Loucy (cell line): ENCODE measurements at regions not wholly inside any gene's neighbourhood (a gene's known extent, or its start where the extent isn't known, plus 50 kb on each side); places are given as distances from the start of the nearest gene placed in this dataset.
"Not testable (repeated sequence)": the region's sequence is repeated elsewhere in the genome, so short reads cannot be mapped to it uniquely, and the experiment has no call there.

Experiments used
- H2AFZ ChIP-seq: fragments of 200-600 bp; sonication (generic); 2 replicates; pipeline ENCODE4 v1.6.0; 2016; ENCODE audit warnings: antibody characterized with exemption, mild to moderate bottlenecking, low read length, moderate library complexity
- H3F3A ChIP-seq: fragments of 200-600 bp; 2 replicates; pipeline ENCODE4 v1.6.0; 2016; ENCODE audit warnings: antibody characterized with exemption, low read depth, mild to moderate bottlenecking
- H3K27me3 ChIP-seq: fragments of 200-600 bp; sonication (generic); 2 replicates; pipeline ENCODE4 v1.6.1; 2014; ENCODE audit warnings: low read length, mild to moderate bottlenecking; ENCODE audit not compliant: insufficient read depth, poor library complexity, severe bottlenecking
- H3K36me3 ChIP-seq: fragments of 200-600 bp; sonication (generic); 2 replicates; pipeline ENCODE4 v1.6.1; 2016; ENCODE audit warnings: low read length; ENCODE audit not compliant: insufficient read depth
- H3K4me1 ChIP-seq: fragments of 200-600 bp; sonication (generic); 2 replicates; pipeline ENCODE4 v1.5.1; 2014; ENCODE audit warnings: low read length, mild to moderate bottlenecking; ENCODE audit not compliant: insufficient read depth, poor library complexity, severe bottlenecking
- H3K4me2 ChIP-seq: fragments of 200-600 bp; sonication (generic); 2 replicates; pipeline ENCODE4 v1.6.0; 2014; ENCODE audit warnings: antibody characterized with exemption, low read length, low read depth, mild to moderate bottlenecking; ENCODE audit not compliant: poor library complexity, severe bottlenecking
- H3K4me3 ChIP-seq: fragments of 200-600 bp; sonication (generic); 2 replicates; pipeline ENCODE4 v1.5.1; 2014; ENCODE audit warnings: low read length, mild to moderate bottlenecking, mixed read lengths; ENCODE audit not compliant: poor library complexity, severe bottlenecking
- H3K79me2 ChIP-seq: fragments of 200-600 bp; sonication (generic); 2 replicates; pipeline ENCODE4 v1.6.1; 2014; ENCODE audit warnings: low read length; ENCODE audit not compliant: insufficient read depth
- H3K9ac ChIP-seq: fragments of 200-600 bp; sonication (generic); 2 replicates; pipeline ENCODE4 v1.6.0; 2014; ENCODE audit warnings: mild to moderate bottlenecking, low read depth, low read length, moderate library complexity; ENCODE audit not compliant: poor library complexity, severe bottlenecking
- H3K9me2 ChIP-seq: fragments of 200-600 bp; sonication (generic); replicated peaks from 2 replicates; pipeline ENCODE4 v1.6.1; 2016; ENCODE audit warnings: low read depth, low read length, mixed read lengths
- H3K9me3 ChIP-seq: fragments of 200-600 bp; sonication (generic); 2 replicates; pipeline ENCODE4 v1.6.1; 2014; ENCODE audit warnings: mild to moderate bottlenecking, antibody characterized with exemption, low read length, low read depth; ENCODE audit not compliant: insufficient read depth
- H4K20me1 ChIP-seq: fragments of 200-600 bp; sonication (generic); 2 replicates; pipeline ENCODE4 v1.6.0; 2014; ENCODE audit warnings: antibody characterized with exemption, low read length, mild to moderate bottlenecking; ENCODE audit not compliant: insufficient read depth, poor library complexity, severe bottlenecking
- CTCF ChIP-seq: fragments of 200-600 bp; sonication (generic); conservative IDR thresholded peaks from 2 replicates; pipeline ENCODE4 v1.5.1; 2014; ENCODE audit warnings: mild to moderate bottlenecking, antibody characterized with exemption, low read length
- EZH2phosphoT487 ChIP-seq: fragments of 200-600 bp; IDR thresholded peaks from 2 replicates; pipeline ENCODE4 v1.6.1; 2018; ENCODE audit warnings: antibody characterized with exemption, mild to moderate bottlenecking, moderate library complexity, borderline replicate concordance

GRCh38 chr18:58808349-58808748, 56.3 kb upstream of the ZNF532 start:
- H3K4me2 ChIP-seq = no peak overlapping the region
- no peak for TF ChIP-seq EZH2phosphoT487
- no peak for TF ChIP-seq CTCF

GRCh38 chr18:58811859-58812258, 52.8 kb upstream of the ZNF532 start:
- H4K20me1 ChIP-seq, H3K9ac ChIP-seq, H3K9me3 ChIP-seq, H3F3A ChIP-seq, H3K4me2 ChIP-seq, H3K36me3 ChIP-seq, H3K4me3 ChIP-seq, H3K79me2 ChIP-seq, H3K9me2 ChIP-seq, H2AFZ ChIP-seq, H3K4me1 ChIP-seq: not testable (repeated sequence)
- peaks cover 77% of the 10 kb centered on the region for H3K27me3 ChIP-seq

More at GRCh38 chr18:58808349-58808748, 56.3 kb upstream of the ZNF532 start:
- H3K36me3 ChIP-seq = no peaks in the 10 kb centered on the region
- no peaks in the 10 kb centered on the region for H3F3A ChIP-seq
- H2AFZ ChIP-seq = no peak overlapping the region
- H3K9ac ChIP-seq = no peak overlapping the region
- H4K20me1 ChIP-seq = no peaks in the 10 kb centered on the region
- H3K9me3 ChIP-seq = no peaks in the 10 kb centered on the region
- H3K4me1 ChIP-seq = no peaks in the 10 kb centered on the region
- H3K27me3 ChIP-seq = peaks cover 43% of the 10 kb centered on the region
- no peak overlapping the region for H3K4me3 ChIP-seq
- H3K9me2 ChIP-seq = no peaks in the 10 kb centered on the region
- no peaks in the 10 kb centered on the region for H3K79me2 ChIP-seq

GRCh38 chr18:58813105-58813504, 51.6 kb upstream of the ZNF532 start:
- H3K9me3 ChIP-seq = no peaks in the 10 kb centered on the region
- peaks cover 83% of the 10 kb centered on the region for H3K27me3 ChIP-seq
- H3K4me2 ChIP-seq = no peak overlapping the region
- H3K9ac ChIP-seq = no peak overlapping the region
- H4K20me1 ChIP-seq = no peaks in the 10 kb centered on the region
- no peak overlapping the region for H3K4me3 ChIP-seq
- H2AFZ ChIP-seq = no peak overlapping the region
- no peaks in the 10 kb centered on the region for H3K36me3 ChIP-seq
- no peaks in the 10 kb centered on the region for H3K9me2 ChIP-seq
- no peaks in the 10 kb centered on the region for H3F3A ChIP-seq
- no peak for TF ChIP-seq CTCF
- no peak for TF ChIP-seq EZH2phosphoT487
- H3K79me2 ChIP-seq = no peaks in the 10 kb centered on the region
- H3K4me1 ChIP-seq = no peaks in the 10 kb centered on the region

- Histone ChIP-seq H3F3A (no peaks in the 10 kb centered on the region), H3K36me3 (no peaks in the 10 kb centered on the region), H2AFZ (no peak overlapping the region), H3K4me2 (no peak overlapping the region), H3K9me3 (no peaks in the 10 kb centered on the region), H3K4me3 (no peak overlapping the region), H3K79me2 (no peaks in the 10 kb centered on the region), H4K20me1 (no peaks in the 10 kb centered on the region), H3K4me1 (no peaks in the 10 kb centered on the region), H3K27me3 (peaks cover 78% of the 10 kb centered on the region), H3K9ac (no peak overlapping the region), H3K9me2 (no peaks in the 10 kb centered on the region)
- no peak for TF ChIP-seq EZH2phosphoT487
- TF ChIP-seq CTCF = no peak
Measured at GRCh38 chr18:58813561-58814225, 51.0 kb upstream of the ZNF532 start.
